ENCODE measurements at regions not wholly inside any gene's neighbourhood (a gene's known extent, or its start where the extent isn't known, plus 50 kb on each side); places are given as distances from the start of the nearest gene placed in this dataset.

GRCh38 chr11:70486731-70487130, 88.4 kb downstream of the CTTN start:
- DNase-seq (ENCODE audit: low read depth), result no peak

- no peak for DNase-seq (ENCODE audit: low read depth)
Observed at GRCh38 chr11:70487160-70487559, 88.8 kb downstream of the CTTN start.

GRCh38 chr11:70487756-70488155, 89.4 kb downstream of the CTTN start:
- DNase-seq (ENCODE audit: low read depth), result no peak

- DNase-seq (ENCODE audit: low read depth), result no peak
Observed at GRCh38 chr11:70488171-70488703, 89.9 kb downstream of the CTTN start.

- no peak for DNase-seq (ENCODE audit: low read depth)
Observed at GRCh38 chr11:70489276-70489675, 90.9 kb downstream of the CTTN start.

GRCh38 chr11:70490208-70490607, 91.9 kb downstream of the CTTN start:
- DNase-seq (ENCODE audit: low read depth), result no peak

GRCh38 chr11:70490723-70491558, 92.6 kb downstream of the CTTN start:
- no peak for DNase-seq (ENCODE audit: low read depth)

- DNase-seq (ENCODE audit: low read depth), result no peak
Observed at GRCh38 chr11:70491696-70492472, 93.6 kb downstream of the CTTN start.

- no peak for DNase-seq (ENCODE audit: low read depth)
Observed at GRCh38 chr11:70493089-70493474, 94.8 kb downstream of the CTTN start.

- DNase-seq (ENCODE audit: low read depth), result no peak
Observed at GRCh38 chr11:70493891-70494290, 95.6 kb downstream of the CTTN start.

GRCh38 chr11:70494559-70495350, 96.4 kb downstream of the CTTN start:
- DNase-seq (ENCODE audit: low read depth), result no peak

- DNase-seq (ENCODE audit: low read depth), result no peak
Observed at GRCh38 chr11:70495351-70496310, 97.3 kb downstream of the CTTN start.

- DNase-seq (ENCODE audit: low read depth), result no peak
Observed at GRCh38 chr11:70496591-70497535, 98.5 kb downstream of the CTTN start.

GRCh38 chr11:70497536-70498075, 99.3 kb downstream of the CTTN start:
- no peak for DNase-seq (ENCODE audit: low read depth)

GRCh38 chr11:70498171-70498571, 99.8 kb downstream of the CTTN start:
- no peak for DNase-seq (ENCODE audit: low read depth)

GRCh38 chr11:70498976-70499801, 100.9 kb downstream of the CTTN start:
- no peak for DNase-seq (ENCODE audit: low read depth)

GRCh38 chr11:70500076-70500847, 101.9 kb downstream of the CTTN start:
- DNase-seq (ENCODE audit: low read depth), result no peak

Data from HT1080 (cell line).